GM19395 (cell line): ENCODE measurements at regions not wholly inside any gene's neighbourhood (a gene's known extent, or its start where the extent isn't known, plus 50 kb on each side); places are given as distances from the start of the nearest gene placed in this dataset.

ENCODE experiments used
- ATAC-seq: cut with Tn5 transposase; IDR thresholded peaks from one replicate; pipeline ENCODE4 v1.9.1; 2021; ENCODE audit warnings: mild to moderate bottlenecking, moderate library complexity; ENCODE audit not compliant: unreplicated experiment

DNA sequence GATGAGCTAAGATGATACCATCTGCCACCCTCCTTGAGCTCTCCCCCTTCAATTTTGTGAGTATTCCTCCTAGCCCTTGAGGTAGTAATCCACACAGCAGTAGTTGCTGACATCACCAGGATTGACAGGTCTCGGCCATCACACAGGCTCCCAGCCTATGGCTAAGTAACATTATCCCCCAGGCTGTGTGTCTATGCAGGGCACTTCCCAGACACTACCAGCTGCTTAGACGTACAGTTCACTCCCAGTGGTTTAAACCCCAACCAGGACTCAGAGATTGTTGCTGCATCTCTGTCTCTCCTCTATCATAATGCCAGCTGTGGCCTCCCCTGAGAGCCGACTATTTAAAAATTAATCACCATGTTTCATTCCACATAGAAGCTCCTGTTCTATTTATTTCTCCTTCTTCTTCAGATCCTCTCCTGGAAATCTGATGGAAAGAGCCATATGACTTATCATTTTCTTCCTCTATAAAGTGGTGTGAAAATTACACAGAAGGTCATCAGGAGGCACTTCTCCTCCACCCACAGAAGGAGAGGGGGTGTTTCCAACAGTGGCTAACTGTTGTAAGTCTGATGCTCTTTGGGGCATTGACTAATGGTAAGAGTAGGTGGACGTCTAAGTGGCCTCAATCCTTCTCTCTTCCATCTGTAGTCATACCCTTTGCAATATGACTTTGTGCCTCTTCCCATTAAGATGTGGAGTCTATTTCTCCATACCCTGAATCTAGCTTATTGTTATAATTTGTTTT is 396.3 kb downstream of the SETD4 start:
- no peak for ATAC-seq

- ATAC-seq: no peak
Measured at GRCh38 chr21:35658242-35658641, 402.1 kb downstream of the SETD4 start.

DNA sequence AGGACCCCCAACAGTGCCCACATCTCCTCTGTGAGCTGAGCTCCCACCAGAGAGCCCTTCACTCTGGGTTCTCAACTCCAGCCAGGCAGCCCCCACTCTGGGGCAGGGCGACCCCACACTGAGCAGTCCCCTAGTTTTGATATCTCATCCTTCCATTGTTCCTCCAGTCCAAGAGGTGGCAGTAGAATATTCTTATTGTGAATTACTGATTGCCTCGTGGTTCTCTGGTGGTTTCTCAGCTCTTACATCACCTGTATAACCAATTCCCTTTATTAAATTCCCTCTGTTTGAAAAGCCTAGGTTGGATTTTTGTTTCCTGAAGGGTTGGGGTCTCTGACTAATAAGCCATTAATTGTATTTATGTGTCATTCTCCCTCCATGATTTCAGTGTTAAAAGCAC is 407.5 kb downstream of the SETD4 start:
- ATAC-seq: no peak

- ATAC-seq: no peak
Measured at GRCh38 chr21:35652196-35652595, 408.1 kb downstream of the SETD4 start.

GRCh38 chr21:35651196-35651595 is 409.1 kb downstream of the SETD4 start:
- ATAC-seq: no peak

DNA sequence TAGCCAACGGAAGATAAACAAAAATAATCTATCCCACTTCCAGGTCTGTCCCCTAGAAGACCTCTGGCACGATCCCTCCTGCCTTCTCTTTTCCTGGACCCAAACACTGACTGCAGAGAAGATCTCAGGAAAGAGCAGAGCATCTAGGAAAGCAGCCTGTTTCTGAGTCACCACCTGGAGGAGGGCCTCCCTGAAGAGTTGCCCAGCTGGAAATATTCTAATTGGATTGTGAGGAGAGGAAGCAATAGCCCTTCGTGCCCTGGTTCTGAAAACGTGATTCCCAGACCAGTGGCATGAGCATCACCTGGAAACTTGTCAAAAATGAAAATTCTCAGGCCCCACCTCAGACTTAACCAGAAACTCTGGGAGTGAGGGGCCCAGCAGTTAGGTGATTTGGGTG is 411.1 kb downstream of the SETD4 start:
- ATAC-seq: no peak

GRCh38 chr21:35648512-35648911 is 411.8 kb downstream of the SETD4 start:
- ATAC-seq: no peak

DNA sequence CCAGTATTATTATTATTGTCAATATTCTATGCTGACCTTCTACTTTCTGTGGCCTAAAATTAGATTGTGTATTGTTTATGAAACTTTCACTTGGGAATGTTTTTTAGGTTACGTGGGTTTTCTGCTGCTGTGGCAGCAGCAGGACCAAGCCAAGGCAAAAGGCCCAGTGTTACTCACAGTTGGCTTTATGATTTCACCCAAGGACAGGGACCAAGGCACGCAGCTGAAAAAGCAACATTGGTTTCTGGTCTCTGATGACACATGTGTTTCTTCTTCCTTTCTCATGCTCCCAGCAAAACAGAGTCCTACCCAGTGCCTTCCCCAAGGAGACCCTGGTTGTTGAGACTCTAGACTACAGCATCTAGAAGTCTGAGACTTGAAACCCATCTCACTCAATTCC is 413.7 kb downstream of the SETD4 start:
- no peak for ATAC-seq

- no peak for ATAC-seq
Measured at GRCh38 chr21:35645991-35646390, 414.3 kb downstream of the SETD4 start.

DNA sequence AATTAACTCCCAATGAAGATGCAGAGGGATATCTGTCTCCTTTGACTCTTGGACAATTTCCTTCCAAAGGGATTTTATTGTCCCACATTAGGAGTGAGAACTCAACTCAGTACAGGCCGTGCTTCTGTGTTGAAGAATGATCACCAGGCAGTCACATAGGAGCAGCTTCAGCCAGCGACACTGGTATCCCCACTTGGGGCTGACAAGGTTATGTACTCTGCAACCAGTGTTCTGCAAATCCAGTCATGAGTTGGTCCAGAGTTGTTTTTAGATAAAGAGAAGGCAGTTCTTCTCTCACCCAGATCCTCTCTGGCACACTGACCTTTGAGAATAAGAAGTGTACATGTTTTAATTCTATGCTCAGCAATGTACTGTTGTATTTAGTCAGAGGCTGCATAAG is 415.8 kb downstream of the SETD4 start:
- ATAC-seq: no peak

DNA sequence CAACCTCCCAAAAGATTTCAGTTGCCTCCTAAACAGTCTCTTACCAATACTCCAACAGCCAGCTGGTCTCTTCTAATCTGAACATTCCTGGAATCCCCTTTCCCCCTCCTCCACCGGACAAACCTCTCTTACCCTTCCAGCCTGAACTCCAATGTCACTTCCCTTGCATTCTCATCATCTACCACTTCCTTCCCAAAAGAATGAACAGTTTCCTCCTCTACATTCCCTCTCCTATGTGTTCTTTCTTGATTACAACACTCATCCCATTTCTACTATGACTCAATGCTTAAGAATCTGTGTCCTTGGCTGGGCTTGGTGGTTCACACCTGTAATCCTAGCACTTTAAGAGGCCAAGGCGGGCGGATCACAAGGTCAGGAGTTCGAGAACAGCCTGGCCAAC is 417.1 kb downstream of the SETD4 start:
- no peak for ATAC-seq

DNA sequence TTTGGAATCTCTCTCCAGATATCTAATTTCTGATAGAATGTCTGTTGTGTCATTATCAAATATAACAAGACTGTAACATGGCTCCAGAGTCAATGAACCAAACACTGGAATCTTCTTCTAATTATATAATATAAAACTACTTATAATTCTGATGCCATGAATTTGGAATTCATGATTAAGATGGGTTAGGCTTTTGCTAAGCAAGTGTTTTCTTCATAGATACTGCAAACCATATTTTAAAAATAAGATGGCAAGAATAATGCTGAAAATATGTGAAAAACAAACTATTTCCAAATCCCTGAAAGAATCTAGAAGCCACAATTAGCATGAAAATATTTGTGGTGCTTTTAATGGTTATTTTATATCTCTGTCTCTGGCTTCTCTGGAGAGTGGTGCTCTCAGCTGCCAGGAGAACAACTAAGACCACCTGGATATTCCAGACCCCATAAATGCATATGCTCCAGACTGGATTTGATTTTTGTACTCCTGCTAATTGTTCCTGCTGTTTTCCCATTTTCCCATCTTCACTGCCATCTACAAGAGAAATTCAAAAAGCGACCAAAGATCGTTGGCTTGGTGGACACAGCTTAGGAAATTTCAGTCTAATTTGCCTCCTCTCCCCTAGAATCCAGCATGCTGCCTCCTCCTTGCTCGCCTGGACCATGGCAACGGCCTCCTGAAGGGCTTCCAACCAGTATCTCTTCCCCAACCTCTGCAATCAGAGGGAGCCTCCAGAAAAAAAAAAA is 418.9 kb downstream of the SETD4 start:
- ATAC-seq: no peak

GRCh38 chr21:35637431-35637830 is 422.9 kb downstream of the SETD4 start:
- ATAC-seq: no peak

- no peak for ATAC-seq
Measured at GRCh38 chr21:35635994-35636393, 424.3 kb downstream of the SETD4 start.

- ATAC-seq: no peak
Measured at GRCh38 chr21:35635261-35635660, 425.1 kb downstream of the SETD4 start.

GRCh38 chr21:35633501-35633900 is 426.8 kb downstream of the SETD4 start:
- ATAC-seq: no peak

DNA sequence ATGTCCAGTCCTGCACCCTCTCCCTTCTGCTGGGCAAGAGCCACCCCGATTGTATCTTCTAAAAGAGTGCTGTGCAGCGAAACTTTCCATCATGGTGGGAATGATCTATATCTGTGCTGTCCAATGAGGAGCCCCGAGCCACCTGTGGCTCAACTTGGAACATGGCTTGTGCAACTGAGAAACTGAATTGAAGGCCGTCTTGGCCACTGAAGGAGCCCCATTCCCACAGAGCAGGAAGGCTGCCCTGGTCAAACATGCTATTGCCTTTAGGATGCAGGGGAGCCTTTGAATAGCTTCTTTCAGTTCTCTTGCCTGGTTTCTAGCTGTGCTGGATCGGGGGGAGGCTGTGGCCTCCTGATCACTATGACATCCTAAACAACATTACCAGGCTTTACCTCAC is 427.6 kb downstream of the SETD4 start:
- ATAC-seq: no peak

DNA sequence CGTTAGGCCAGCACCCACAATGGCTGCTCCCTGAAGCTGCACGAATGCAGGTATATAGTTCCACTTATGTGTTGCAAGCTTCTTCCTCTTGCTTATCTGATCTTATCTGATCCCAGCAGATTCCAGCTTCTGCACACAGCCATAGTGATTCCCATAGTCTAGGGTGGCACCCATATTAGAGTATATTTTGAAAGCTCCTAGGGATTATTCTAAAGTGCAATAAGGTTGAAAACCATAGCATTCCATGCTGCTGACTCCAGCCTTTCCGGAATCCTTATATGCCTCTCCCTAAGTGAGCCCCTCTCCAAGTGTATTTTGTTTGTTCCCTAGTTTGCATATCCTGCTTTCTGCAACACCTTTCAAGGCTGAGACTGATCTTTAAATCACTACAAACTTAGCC is 432.0 kb downstream of the SETD4 start:
- ATAC-seq: no peak

DNA sequence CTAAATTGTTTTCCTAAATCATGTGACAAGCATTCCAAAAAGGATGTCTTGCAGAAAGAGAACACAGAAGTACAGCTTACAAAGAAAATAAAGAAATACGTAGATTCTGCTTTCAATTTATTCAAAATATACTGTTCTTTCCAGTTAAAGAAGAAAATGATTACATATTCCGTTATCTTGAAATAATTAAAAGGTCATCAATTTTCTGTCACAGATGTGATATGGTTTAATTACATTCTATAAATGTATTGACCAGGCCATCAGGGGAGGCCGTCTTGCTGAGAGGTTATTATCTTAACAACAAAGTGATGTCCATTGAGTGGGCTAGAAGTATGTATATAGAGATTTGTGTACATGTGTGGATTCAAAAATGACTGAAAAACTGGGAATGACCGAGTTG is 432.9 kb downstream of the SETD4 start:
- no peak for ATAC-seq

GRCh38 chr21:35625576-35625975 is 434.8 kb downstream of the SETD4 start:
- no peak for ATAC-seq

DNA sequence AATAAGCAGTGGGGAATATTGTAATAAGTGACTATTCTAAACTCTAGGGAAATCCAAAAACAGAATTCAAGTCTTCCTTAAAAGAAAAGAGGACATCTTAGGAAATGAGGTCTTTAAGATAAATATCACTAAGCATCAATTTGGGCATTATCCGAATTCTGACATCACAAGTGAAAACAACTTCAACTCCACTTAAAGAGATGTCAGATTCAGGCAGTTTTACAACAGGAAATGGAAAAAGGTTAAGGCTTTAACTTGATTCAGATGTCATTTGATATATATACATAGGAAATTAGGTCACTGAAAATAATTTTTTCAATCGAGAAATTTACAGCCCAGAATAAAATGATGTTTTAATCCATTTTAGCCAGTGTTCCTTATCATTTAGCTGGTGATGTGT is 435.4 kb downstream of the SETD4 start:
- no peak for ATAC-seq

- no peak for ATAC-seq
Measured at GRCh38 chr21:35622612-35623011, 437.7 kb downstream of the SETD4 start.

DNA sequence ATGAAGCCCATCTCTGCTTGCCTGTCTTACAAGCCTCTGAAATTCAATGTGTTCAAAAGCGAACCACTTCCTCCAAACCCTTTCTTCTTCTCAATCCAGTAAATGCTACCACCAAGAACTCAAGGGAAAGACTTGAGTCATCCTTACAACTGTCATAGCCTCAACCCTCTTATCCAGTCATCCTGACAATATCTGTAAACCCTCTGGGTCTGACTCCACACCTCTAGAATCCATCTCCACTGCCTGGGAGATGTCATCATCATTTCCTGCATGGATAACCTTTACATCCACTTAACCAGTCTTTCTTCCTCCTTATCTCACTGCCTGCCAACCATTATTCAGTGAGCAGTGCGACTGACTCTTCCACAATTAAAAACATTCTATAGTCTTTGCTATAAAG is 441.1 kb downstream of the SETD4 start:
- ATAC-seq: no peak
